ENCODE measurements at regions not wholly inside any gene's neighbourhood (a gene's known extent, or its start where the extent isn't known, plus 50 kb on each side); places are given as distances from the start of the nearest gene placed in this dataset.

- peak overlapping the region; percentile 19 for H2AFZ ChIP-seq (replicated peaks; ENCODE audit: low read length, poor library complexity)
- no TSS peak for BruUV-seq (replicated peaks)
- no peak overlapping the region for H3K9ac ChIP-seq (ENCODE audit: low read depth, low read length)
- H3K23ac ChIP-seq (ENCODE audit: low read depth, low read length), result no peak overlapping the region
- ATAC-seq (ENCODE audit: low read depth) (0 out of 2 replicates have a peak, but pooled peaks have one; percentile 7), DNase-seq (no peak)
- intact Hi-C loops (cut with micrococcal nuclease) (loop anchor here (10.0 kb wide), 3 partner anchors 516 to 1096 kb away; partner anchors contain the start of gene SGCD), dilution Hi-C loops (cut with HindIII; ENCODE audit: low sequenced_read_pairs, unreplicated experiment) (no loop called here), in situ Hi-C loops (cut with MboI; ENCODE audit: low sequenced_read_pairs) (no loop called here)
- no peak overlapping the region for H2BK20ac ChIP-seq (ENCODE audit: low read depth, low read length)
- ChIA-PET CTCF (interaction anchor here (0.6 kb wide), 1 partner anchor 1382 kb away, joined by 3 read pairs; no protein-coding TSS in a partner anchor), POLR2A (ENCODE audit: unreplicated experiment) (no interaction called here)
- H3K56ac ChIP-seq (ENCODE audit: extremely low read depth, insufficient read depth, low read length), result no peak overlapping the region
- no peak overlapping the region for H4K5ac ChIP-seq (ENCODE audit: low read depth, low read length)
- TF ChIP-seq POLR2A (IDR thresholded peaks at IDR 0.05; ENCODE audit: low read depth, low read length), result no peak
- no peak overlapping the region for H3K14ac ChIP-seq (replicated peaks; ENCODE audit: low read depth, low read length)
- no peaks in the 10 kb centered on the region for H3K9me3 ChIP-seq (ENCODE audit: control insufficient read depth, insufficient read depth, low read length)
- peaks cover 27% of the 10 kb centered on the region for H3K27me3 ChIP-seq (ENCODE audit: control insufficient read depth, insufficient read depth, low read length)
- H4K91ac ChIP-seq (ENCODE audit: insufficient read depth, low read depth, low read length), result no peak overlapping the region
- no peaks in the 10 kb centered on the region for H3K4me1 ChIP-seq (ENCODE audit: control insufficient read depth, insufficient read depth, low read length)
- H3K4ac ChIP-seq (ENCODE audit: low read depth, low read length), result no peak overlapping the region
- H3K9me1 ChIP-seq (ENCODE audit: insufficient read depth, low read length), result no peaks in the 10 kb centered on the region
- H2BK5ac ChIP-seq (ENCODE audit: low read depth, low read length, poor library complexity, severe bottlenecking), result no peak overlapping the region
- H2AK9ac ChIP-seq (replicated peaks; ENCODE audit: low read depth, low read length, poor library complexity), result no peak overlapping the region
- no peak overlapping the region for H2BK15ac ChIP-seq (ENCODE audit: low read depth, low read length)
- no peak overlapping the region for H2BK120ac ChIP-seq (ENCODE audit: low read depth, low read length)
- H3K18ac ChIP-seq (ENCODE audit: low read depth, low read length), result no peak overlapping the region
- peak overlapping the region; percentile 37 for H3K4me3 ChIP-seq (ENCODE audit: insufficient read depth, low read depth, low read length)
- H4K8ac ChIP-seq (ENCODE audit: low read depth in 2 of 2, low read length in 2 of 2), result no peak overlapping the region
- WGBS, 2 experiments (ENCODE audit: extremely low coverage in 2 of 2, insufficient read length in 1 of 2), result 6% methylated on average over 20 of the region's 54 CpGs; no CpG with 5 or more reads in 1 of the 2 experiments
- H3K27ac ChIP-seq (ENCODE audit: insufficient read depth, low read length), result no peak overlapping the region
- no peaks in the 10 kb centered on the region for H3K36me3 ChIP-seq (ENCODE audit: control insufficient read depth, insufficient read depth, low read length)
- peak overlapping the region; percentile 74; the same call in 1 of the 2 replicates for H3K4me2 ChIP-seq (ENCODE audit: low read depth, low read length)
- no peaks in the 10 kb centered on the region for H3K79me1 ChIP-seq (ENCODE audit: low read depth in 1 of 2, low read length in 2 of 2)
- no peak overlapping the region for H2AK5ac ChIP-seq (ENCODE audit: low read depth, low read length)
- H4K20me1 ChIP-seq (ENCODE audit: insufficient read depth, low read length), result no peaks in the 10 kb centered on the region
Observed at GRCh38 chr5:155728857-155729683, 597.9 kb upstream of the SGCD start.
